ENCODE measurements at regions not wholly inside any gene's neighbourhood (a gene's known extent, or its start where the extent isn't known, plus 50 kb on each side); places are given as distances from the start of the nearest gene placed in this dataset.

DNA sequence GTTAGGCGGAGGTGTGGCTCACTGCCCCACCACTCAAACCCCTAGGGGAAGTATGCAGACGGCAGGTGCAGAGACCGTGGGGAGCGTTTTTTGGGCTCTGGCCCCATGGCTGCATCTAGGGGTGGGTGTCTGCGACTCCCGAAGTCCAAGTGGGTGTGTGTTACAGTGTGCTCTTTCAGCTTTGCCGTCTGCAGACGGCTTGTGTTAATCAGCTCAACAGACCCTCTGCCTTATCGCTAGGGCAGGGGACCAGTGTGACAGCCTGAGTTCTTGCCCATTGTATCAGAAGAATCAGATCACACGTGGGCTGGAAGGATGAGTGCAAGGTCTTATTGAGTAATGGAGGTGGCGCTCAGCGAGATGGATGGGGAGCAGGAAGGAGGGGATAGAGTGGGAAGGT, 162.8 kb downstream of the ENC1 start:
- TF ChIP-seq, protein P1, sequence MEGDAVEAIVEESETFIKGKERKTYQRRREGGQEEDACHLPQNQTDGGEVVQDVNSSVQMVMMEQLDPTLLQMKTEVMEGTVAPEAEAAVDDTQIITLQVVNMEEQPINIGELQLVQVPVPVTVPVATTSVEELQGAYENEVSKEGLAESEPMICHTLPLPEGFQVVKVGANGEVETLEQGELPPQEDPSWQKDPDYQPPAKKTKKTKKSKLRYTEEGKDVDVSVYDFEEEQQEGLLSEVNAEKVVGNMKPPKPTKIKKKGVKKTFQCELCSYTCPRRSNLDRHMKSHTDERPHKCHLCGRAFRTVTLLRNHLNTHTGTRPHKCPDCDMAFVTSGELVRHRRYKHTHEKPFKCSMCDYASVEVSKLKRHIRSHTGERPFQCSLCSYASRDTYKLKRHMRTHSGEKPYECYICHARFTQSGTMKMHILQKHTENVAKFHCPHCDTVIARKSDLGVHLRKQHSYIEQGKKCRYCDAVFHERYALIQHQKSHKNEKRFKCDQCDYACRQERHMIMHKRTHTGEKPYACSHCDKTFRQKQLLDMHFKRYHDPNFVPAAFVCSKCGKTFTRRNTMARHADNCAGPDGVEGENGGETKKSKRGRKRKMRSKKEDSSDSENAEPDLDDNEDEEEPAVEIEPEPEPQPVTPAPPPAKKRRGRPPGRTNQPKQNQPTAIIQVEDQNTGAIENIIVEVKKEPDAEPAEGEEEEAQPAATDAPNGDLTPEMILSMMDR (IDR thresholded peaks at IDR 0.05) = no peak
- no peak for TF ChIP-seq POLR2A (IDR thresholded peaks at IDR 0.05)
